WTC11 (cell line): ENCODE measurements at regions not wholly inside any gene's neighbourhood (a gene's known extent, or its start where the extent isn't known, plus 50 kb on each side); places are given as distances from the start of the nearest gene placed in this dataset.

Source experiments
- ATF6 ChIP-seq: sonication (generic); formaldehyde crosslinking; IDR thresholded peaks from 2 replicates; pipeline ENCODE4 v1.8.1; 2023; ENCODE audit warnings: mild to moderate bottlenecking, missing genetic modification reagents
- EMX1 ChIP-seq: fragments of 250-450 bp; sonication (Bioruptor Pico); IDR thresholded peaks from 2 replicates; pipeline ENCODE4 v1.8.0; 2021; ENCODE audit warnings: mild to moderate bottlenecking
- NR2C2 ChIP-seq: sonication (generic); formaldehyde crosslinking; IDR thresholded peaks from 2 replicates; pipeline ENCODE4 v1.8.0; 2022; ENCODE audit warnings: mild to moderate bottlenecking, missing genetic modification reagents
- RORB ChIP-seq: fragments of 250-450 bp; sonication (Bioruptor Pico); IDR thresholded peaks from 2 replicates; pipeline ENCODE4 v1.9.0; 2021; ENCODE audit warnings: mild to moderate bottlenecking
- SP1 ChIP-seq: sonication (generic); formaldehyde crosslinking; conservative IDR thresholded peaks from 2 replicates; pipeline ENCODE4 v1.8.1; 2022; ENCODE audit warnings: missing genetic modification reagents
- TF ChIP-seq, protein P1 (sequence below): fragments of 200-600 bp; IDR thresholded peaks from 2 replicates; pipeline ENCODE4 v1.8.0; 2022; ENCODE audit warnings: antibody characterized with exemption
- TF ChIP-seq, protein P2 (sequence below): sonication (generic); formaldehyde crosslinking; IDR thresholded peaks from 2 replicates; pipeline ENCODE4 v1.8.0; 2022; ENCODE audit warnings: mild to moderate bottlenecking, missing genetic modification reagents
- TF ChIP-seq, protein P3 (sequence below): sonication (generic); formaldehyde crosslinking; conservative IDR thresholded peaks from 2 replicates; pipeline ENCODE4 v1.8.1; 2023; ENCODE audit warnings: mild to moderate bottlenecking, low read depth, missing genetic modification reagents, moderate library complexity
- TF ChIP-seq, protein P4 (sequence below): sonication (generic); formaldehyde crosslinking; IDR thresholded peaks from 2 replicates; pipeline ENCODE4 v1.8.0; 2022; ENCODE audit warnings: mild to moderate bottlenecking, missing genetic modification reagents

DNA sequence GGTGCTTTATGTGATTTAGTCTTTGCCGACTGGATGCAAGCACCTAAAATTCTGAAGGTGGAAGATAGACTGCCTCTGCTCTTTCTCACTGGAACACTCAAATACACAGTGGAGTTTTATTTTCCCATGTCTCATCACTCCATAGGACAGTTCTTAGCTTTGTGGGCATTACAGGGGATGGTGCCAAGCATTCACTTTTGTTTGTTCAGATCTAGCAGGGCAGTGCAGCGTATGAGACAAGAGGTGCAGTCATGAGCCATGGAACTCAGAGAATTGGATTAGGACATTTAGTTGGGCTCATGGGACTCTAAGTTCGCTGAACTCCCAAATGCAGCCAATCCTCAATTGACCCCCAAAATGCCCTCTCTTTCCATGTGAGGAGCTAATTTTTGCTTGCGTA is 1136.9 kb upstream of the PRKX start:
- TF ChIP-seq, protein P1, sequence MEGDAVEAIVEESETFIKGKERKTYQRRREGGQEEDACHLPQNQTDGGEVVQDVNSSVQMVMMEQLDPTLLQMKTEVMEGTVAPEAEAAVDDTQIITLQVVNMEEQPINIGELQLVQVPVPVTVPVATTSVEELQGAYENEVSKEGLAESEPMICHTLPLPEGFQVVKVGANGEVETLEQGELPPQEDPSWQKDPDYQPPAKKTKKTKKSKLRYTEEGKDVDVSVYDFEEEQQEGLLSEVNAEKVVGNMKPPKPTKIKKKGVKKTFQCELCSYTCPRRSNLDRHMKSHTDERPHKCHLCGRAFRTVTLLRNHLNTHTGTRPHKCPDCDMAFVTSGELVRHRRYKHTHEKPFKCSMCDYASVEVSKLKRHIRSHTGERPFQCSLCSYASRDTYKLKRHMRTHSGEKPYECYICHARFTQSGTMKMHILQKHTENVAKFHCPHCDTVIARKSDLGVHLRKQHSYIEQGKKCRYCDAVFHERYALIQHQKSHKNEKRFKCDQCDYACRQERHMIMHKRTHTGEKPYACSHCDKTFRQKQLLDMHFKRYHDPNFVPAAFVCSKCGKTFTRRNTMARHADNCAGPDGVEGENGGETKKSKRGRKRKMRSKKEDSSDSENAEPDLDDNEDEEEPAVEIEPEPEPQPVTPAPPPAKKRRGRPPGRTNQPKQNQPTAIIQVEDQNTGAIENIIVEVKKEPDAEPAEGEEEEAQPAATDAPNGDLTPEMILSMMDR, result no peak
- no peak for TF ChIP-seq EMX1 (CRISPR knock-in tag)
- no peak for TF ChIP-seq RORB
- TF ChIP-seq, protein P2, sequence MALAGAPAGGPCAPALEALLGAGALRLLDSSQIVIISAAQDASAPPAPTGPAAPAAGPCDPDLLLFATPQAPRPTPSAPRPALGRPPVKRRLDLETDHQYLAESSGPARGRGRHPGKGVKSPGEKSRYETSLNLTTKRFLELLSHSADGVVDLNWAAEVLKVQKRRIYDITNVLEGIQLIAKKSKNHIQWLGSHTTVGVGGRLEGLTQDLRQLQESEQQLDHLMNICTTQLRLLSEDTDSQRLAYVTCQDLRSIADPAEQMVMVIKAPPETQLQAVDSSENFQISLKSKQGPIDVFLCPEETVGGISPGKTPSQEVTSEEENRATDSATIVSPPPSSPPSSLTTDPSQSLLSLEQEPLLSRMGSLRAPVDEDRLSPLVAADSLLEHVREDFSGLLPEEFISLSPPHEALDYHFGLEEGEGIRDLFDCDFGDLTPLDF, result no peak
- TF ChIP-seq NR2C2 (CRISPR knock-in tag), result no peak
- no peak for TF ChIP-seq SP1 (CRISPR knock-in tag)
- TF ChIP-seq, protein P3, sequence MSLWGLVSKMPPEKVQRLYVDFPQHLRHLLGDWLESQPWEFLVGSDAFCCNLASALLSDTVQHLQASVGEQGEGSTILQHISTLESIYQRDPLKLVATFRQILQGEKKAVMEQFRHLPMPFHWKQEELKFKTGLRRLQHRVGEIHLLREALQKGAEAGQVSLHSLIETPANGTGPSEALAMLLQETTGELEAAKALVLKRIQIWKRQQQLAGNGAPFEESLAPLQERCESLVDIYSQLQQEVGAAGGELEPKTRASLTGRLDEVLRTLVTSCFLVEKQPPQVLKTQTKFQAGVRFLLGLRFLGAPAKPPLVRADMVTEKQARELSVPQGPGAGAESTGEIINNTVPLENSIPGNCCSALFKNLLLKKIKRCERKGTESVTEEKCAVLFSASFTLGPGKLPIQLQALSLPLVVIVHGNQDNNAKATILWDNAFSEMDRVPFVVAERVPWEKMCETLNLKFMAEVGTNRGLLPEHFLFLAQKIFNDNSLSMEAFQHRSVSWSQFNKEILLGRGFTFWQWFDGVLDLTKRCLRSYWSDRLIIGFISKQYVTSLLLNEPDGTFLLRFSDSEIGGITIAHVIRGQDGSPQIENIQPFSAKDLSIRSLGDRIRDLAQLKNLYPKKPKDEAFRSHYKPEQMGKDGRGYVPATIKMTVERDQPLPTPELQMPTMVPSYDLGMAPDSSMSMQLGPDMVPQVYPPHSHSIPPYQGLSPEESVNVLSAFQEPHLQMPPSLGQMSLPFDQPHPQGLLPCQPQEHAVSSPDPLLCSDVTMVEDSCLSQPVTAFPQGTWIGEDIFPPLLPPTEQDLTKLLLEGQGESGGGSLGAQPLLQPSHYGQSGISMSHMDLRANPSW (CRISPR knock-in tag), result no peak
- TF ChIP-seq, protein P4, sequence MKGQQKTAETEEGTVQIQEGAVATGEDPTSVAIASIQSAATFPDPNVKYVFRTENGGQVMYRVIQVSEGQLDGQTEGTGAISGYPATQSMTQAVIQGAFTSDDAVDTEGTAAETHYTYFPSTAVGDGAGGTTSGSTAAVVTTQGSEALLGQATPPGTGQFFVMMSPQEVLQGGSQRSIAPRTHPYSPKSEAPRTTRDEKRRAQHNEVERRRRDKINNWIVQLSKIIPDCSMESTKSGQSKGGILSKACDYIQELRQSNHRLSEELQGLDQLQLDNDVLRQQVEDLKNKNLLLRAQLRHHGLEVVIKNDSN, result no peak
- no peak for TF ChIP-seq ATF6 (CRISPR knock-in tag)
